22Rv1 (cell line): ENCODE measurements at regions not wholly inside any gene's neighbourhood (a gene's known extent, or its start where the extent isn't known, plus 50 kb on each side); places are given as distances from the start of the nearest gene placed in this dataset.

Source experiments
- CTCF ChIP-seq: fragments of 450-650 bp; IDR thresholded peaks from 2 replicates; pipeline ENCODE4 v1.5.1; 2017; ENCODE audit warnings: mild to moderate bottlenecking
- ZFX ChIP-seq: fragments of 450-650 bp; IDR thresholded peaks from 2 replicates; pipeline ENCODE4 v1.6.1; 2017; ENCODE audit warnings: antibody characterized with exemption, borderline replicate concordance

- TF ChIP-seq CTCF (no peak), ZFX (no peak)
Measured at GRCh38 chr5:10036136-10036815, 213.4 kb downstream of the ATPSCKMT start.
